ENCODE measurements at regions not wholly inside any gene's neighbourhood (a gene's known extent, or its start where the extent isn't known, plus 50 kb on each side); places are given as distances from the start of the nearest gene placed in this dataset.

DNA sequence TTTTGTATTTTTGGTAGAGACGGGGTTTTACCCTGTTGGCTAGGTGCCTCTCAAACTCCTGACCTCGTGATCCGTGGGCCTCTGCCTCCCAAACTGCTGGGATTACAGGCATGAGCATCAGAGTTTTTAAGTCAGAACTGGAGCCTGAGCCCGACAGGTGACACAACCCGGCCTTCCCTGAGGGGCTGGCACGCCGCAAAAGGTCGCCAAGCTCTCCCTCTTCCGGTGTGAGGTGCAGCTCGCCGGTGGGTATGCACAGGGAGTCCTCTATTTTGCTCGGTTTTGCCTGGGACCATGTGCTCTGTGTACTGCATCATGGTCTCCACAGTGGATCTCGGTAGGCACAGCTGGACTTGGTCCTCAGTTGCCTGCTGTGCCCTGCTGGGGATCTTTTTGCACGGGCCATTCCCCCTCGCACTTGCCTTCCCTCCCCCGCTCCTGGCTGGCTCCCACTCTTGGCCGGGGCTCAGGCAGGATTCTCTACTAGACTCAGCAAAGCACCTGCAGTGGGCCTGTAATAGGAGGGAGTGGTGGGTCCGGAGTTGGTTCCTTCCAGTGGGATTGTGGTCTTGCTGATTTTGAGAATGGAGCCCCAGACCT lies 101.2 kb upstream of the KLF13 start:
- no peak for TF ChIP-seq POLR2A (IDR thresholded peaks at IDR 0.05)
- TF ChIP-seq, protein P1, sequence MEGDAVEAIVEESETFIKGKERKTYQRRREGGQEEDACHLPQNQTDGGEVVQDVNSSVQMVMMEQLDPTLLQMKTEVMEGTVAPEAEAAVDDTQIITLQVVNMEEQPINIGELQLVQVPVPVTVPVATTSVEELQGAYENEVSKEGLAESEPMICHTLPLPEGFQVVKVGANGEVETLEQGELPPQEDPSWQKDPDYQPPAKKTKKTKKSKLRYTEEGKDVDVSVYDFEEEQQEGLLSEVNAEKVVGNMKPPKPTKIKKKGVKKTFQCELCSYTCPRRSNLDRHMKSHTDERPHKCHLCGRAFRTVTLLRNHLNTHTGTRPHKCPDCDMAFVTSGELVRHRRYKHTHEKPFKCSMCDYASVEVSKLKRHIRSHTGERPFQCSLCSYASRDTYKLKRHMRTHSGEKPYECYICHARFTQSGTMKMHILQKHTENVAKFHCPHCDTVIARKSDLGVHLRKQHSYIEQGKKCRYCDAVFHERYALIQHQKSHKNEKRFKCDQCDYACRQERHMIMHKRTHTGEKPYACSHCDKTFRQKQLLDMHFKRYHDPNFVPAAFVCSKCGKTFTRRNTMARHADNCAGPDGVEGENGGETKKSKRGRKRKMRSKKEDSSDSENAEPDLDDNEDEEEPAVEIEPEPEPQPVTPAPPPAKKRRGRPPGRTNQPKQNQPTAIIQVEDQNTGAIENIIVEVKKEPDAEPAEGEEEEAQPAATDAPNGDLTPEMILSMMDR (IDR thresholded peaks at IDR 0.05) = no peak

All from ovary (tissue), 3 donors.